ENCODE measurements at regions not wholly inside any gene's neighbourhood (a gene's known extent, or its start where the extent isn't known, plus 50 kb on each side); places are given as distances from the start of the nearest gene placed in this dataset.

GRCh38 chr11:26828288-26828687 lies 106.4 kb upstream of the SLC5A12 start:
- Histone ChIP-seq H3K79me2 (ENCODE audit: low read length) (no peaks in the 10 kb centered on the region), H4K20me1 (ENCODE audit: insufficient read depth, low read length) (no peaks in the 10 kb centered on the region), H3K4me3 (ENCODE audit: low read length) (no peak overlapping the region), H3K36me3 (replicated peaks; ENCODE audit: low read depth, low read length) (peaks cover 3% of the 10 kb centered on the region), H3K4me1 (ENCODE audit: low read length) (no peaks in the 10 kb centered on the region), H3K9ac (ENCODE audit: low read length) (no peak overlapping the region), H3K27me3 (ENCODE audit: low read depth, low read length) (no peaks in the 10 kb centered on the region), H3K4me2 (ENCODE audit: low read length) (no peak overlapping the region), H3K27ac (ENCODE audit: low read length) (no peak overlapping the region), H2AFZ (ENCODE audit: low read depth, low read length) (no peak overlapping the region), H3K9me3 (ENCODE audit: insufficient read depth, low read length) (peaks cover 16% of the 10 kb centered on the region; the same call in 1 of the 2 replicates)
- no peak for TF ChIP-seq EZH2phosphoT487 (IDR thresholded peaks at IDR 0.05; ENCODE audit: low read depth)
- TF ChIP-seq, protein P1, sequence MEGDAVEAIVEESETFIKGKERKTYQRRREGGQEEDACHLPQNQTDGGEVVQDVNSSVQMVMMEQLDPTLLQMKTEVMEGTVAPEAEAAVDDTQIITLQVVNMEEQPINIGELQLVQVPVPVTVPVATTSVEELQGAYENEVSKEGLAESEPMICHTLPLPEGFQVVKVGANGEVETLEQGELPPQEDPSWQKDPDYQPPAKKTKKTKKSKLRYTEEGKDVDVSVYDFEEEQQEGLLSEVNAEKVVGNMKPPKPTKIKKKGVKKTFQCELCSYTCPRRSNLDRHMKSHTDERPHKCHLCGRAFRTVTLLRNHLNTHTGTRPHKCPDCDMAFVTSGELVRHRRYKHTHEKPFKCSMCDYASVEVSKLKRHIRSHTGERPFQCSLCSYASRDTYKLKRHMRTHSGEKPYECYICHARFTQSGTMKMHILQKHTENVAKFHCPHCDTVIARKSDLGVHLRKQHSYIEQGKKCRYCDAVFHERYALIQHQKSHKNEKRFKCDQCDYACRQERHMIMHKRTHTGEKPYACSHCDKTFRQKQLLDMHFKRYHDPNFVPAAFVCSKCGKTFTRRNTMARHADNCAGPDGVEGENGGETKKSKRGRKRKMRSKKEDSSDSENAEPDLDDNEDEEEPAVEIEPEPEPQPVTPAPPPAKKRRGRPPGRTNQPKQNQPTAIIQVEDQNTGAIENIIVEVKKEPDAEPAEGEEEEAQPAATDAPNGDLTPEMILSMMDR (IDR thresholded peaks at IDR 0.05; ENCODE audit: low read depth, low read length) = no peak

- no peak overlapping the region for H3K27ac ChIP-seq (ENCODE audit: low read length)
- H3K36me3 ChIP-seq (replicated peaks; ENCODE audit: low read depth, low read length) = no peaks in the 10 kb centered on the region
- no peaks in the 10 kb centered on the region for H4K20me1 ChIP-seq (ENCODE audit: insufficient read depth, low read length)
- no peak overlapping the region for H2AFZ ChIP-seq (ENCODE audit: low read depth, low read length)
- no peaks in the 10 kb centered on the region for H3K9me3 ChIP-seq (ENCODE audit: insufficient read depth, low read length)
- no peaks in the 10 kb centered on the region for H3K4me1 ChIP-seq (ENCODE audit: low read length)
- H3K4me2 ChIP-seq (ENCODE audit: low read length) = no peak overlapping the region
- no peak overlapping the region for H3K4me3 ChIP-seq (ENCODE audit: low read length)
- H3K79me2 ChIP-seq (ENCODE audit: low read length) = no peaks in the 10 kb centered on the region
- no peak overlapping the region for H3K9ac ChIP-seq (ENCODE audit: low read length)
- H3K27me3 ChIP-seq (ENCODE audit: low read depth, low read length) = no peaks in the 10 kb centered on the region
- no peak for TF ChIP-seq EZH2phosphoT487 (IDR thresholded peaks at IDR 0.05; ENCODE audit: low read depth)
- TF ChIP-seq, protein P1 (IDR thresholded peaks at IDR 0.05; ENCODE audit: low read depth, low read length) = no peak
These were observed 108.4 kb upstream of the SLC5A12 start for GRCh38 chr11:26830218-26830617.

DNA sequence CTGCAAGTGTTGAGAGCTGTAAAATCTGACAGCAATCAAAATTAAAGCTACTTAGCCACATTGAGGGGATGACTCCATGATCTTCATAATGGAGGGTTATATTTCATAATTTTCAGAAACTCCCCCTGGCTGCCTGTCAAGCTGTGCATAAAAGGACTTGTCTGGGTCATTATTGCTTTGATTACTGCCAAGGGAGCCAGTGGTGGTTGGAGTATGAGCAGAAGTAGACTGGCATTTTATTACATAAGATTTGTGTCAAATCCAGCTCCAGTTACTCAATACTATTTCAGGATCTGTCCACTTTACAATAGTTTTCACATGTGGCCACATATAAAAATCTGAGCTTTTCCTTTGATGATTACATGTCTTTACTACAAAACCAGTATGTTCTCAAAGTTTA lies 108.9 kb upstream of the SLC5A12 start:
- Histone ChIP-seq H3K4me2 (ENCODE audit: low read length) (no peak overlapping the region), H3K4me1 (ENCODE audit: low read length) (no peaks in the 10 kb centered on the region)

GRCh38 chr11:26834601-26835000 lies 112.7 kb upstream of the SLC5A12 start:
- H3K4me2 ChIP-seq (ENCODE audit: low read length) = no peak overlapping the region
- H4K20me1 ChIP-seq (ENCODE audit: insufficient read depth, low read length) = no peaks in the 10 kb centered on the region
- H2AFZ ChIP-seq (ENCODE audit: low read depth, low read length) = no peak overlapping the region
- H3K36me3 ChIP-seq (replicated peaks; ENCODE audit: low read depth, low read length) = no peaks in the 10 kb centered on the region
- no peak overlapping the region for H3K4me3 ChIP-seq (ENCODE audit: low read length)
- H3K4me1 ChIP-seq (ENCODE audit: low read length) = no peaks in the 10 kb centered on the region
- no peaks in the 10 kb centered on the region for H3K27me3 ChIP-seq (ENCODE audit: low read depth, low read length)
- no peak overlapping the region for H3K9ac ChIP-seq (ENCODE audit: low read length)
- no peak overlapping the region for H3K27ac ChIP-seq (ENCODE audit: low read length)
- TF ChIP-seq EZH2phosphoT487 (IDR thresholded peaks at IDR 0.05; ENCODE audit: low read depth) = no peak
- TF ChIP-seq, protein P1 (IDR thresholded peaks at IDR 0.05; ENCODE audit: low read depth, low read length) = no peak
- no peaks in the 10 kb centered on the region for H3K79me2 ChIP-seq (ENCODE audit: low read length)
- no peaks in the 10 kb centered on the region for H3K9me3 ChIP-seq (ENCODE audit: insufficient read depth, low read length)

More for the DNA sequence above, 108.9 kb upstream of the SLC5A12 start:
- no peak for TF ChIP-seq EZH2phosphoT487 (IDR thresholded peaks at IDR 0.05; ENCODE audit: low read depth)
- TF ChIP-seq, protein P1 (IDR thresholded peaks at IDR 0.05; ENCODE audit: low read depth, low read length) = no peak
- H3K9me3 ChIP-seq (ENCODE audit: insufficient read depth, low read length) = no peaks in the 10 kb centered on the region
- H3K36me3 ChIP-seq (replicated peaks; ENCODE audit: low read depth, low read length) = no peaks in the 10 kb centered on the region
- no peaks in the 10 kb centered on the region for H4K20me1 ChIP-seq (ENCODE audit: insufficient read depth, low read length)
- no peaks in the 10 kb centered on the region for H3K27me3 ChIP-seq (ENCODE audit: low read depth, low read length)
- no peaks in the 10 kb centered on the region for H3K79me2 ChIP-seq (ENCODE audit: low read length)
- H3K9ac ChIP-seq (ENCODE audit: low read length) = no peak overlapping the region
- no peak overlapping the region for H3K4me3 ChIP-seq (ENCODE audit: low read length)
- no peak overlapping the region for H3K27ac ChIP-seq (ENCODE audit: low read length)
- H2AFZ ChIP-seq (ENCODE audit: low read depth, low read length) = no peak overlapping the region
